ENCODE measurements at regions not wholly inside any gene's neighbourhood (a gene's known extent, or its start where the extent isn't known, plus 50 kb on each side); places are given as distances from the start of the nearest gene placed in this dataset.

GRCh38 chr16:6146874-6147425, 1049.4 kb upstream of the EEF2KMT start:
- no peak overlapping the region for H3K9ac ChIP-seq (ENCODE audit: low read depth in 2 of 2, low read length in 2 of 2)
- H3K4me3 ChIP-seq = no peak overlapping the region
- no peak for TF ChIP-seq CTCF (IDR thresholded peaks at IDR 0.05)
- no peaks in the 10 kb centered on the region for H3K4me1 ChIP-seq
- no peaks in the 10 kb centered on the region for H3K9me3 ChIP-seq
- H3K27me3 ChIP-seq = no peaks in the 10 kb centered on the region
- H3K36me3 ChIP-seq = no peaks in the 10 kb centered on the region
- DNase-seq = no peak
- intact Hi-C loops (cut with DNase I) = no loop called here
- no peak overlapping the region for H3K27ac ChIP-seq

- no peak overlapping the region for H3K9ac ChIP-seq (ENCODE audit: low read depth in 2 of 2, low read length in 2 of 2)
- H3K9me3 ChIP-seq = no peaks in the 10 kb centered on the region
- no peaks in the 10 kb centered on the region for H3K4me1 ChIP-seq
- H3K27me3 ChIP-seq = no peaks in the 10 kb centered on the region
- H3K27ac ChIP-seq = no peak overlapping the region
- intact Hi-C loops (cut with DNase I) = no loop called here
- no peak overlapping the region for H3K4me3 ChIP-seq
- DNase-seq = no peak
- TF ChIP-seq CTCF (IDR thresholded peaks at IDR 0.05) = no peak
- no peaks in the 10 kb centered on the region for H3K36me3 ChIP-seq
These were observed 1048.8 kb upstream of the EEF2KMT start for GRCh38 chr16:6146356-6146755.

GRCh38 chr16:6144463-6144862, 1046.9 kb upstream of the EEF2KMT start:
- intact Hi-C loops (cut with DNase I) = no loop called here
- Histone ChIP-seq H3K9ac (ENCODE audit: low read depth in 2 of 2, low read length in 2 of 2) (no peak overlapping the region), H3K4me1 (no peaks in the 10 kb centered on the region), H3K36me3 (no peaks in the 10 kb centered on the region), H3K27ac (no peak overlapping the region), H3K27me3 (no peaks in the 10 kb centered on the region), H3K9me3 (no peaks in the 10 kb centered on the region), H3K4me3 (no peak overlapping the region)
- no peak for TF ChIP-seq CTCF (IDR thresholded peaks at IDR 0.05)
- no peak for DNase-seq

- no peak for TF ChIP-seq CTCF (IDR thresholded peaks at IDR 0.05)
- no peak for DNase-seq
- Histone ChIP-seq H3K36me3 (no peaks in the 10 kb centered on the region), H3K4me1 (no peaks in the 10 kb centered on the region), H3K4me3 (no peak overlapping the region), H3K9ac (ENCODE audit: low read depth in 2 of 2, low read length in 2 of 2) (no peak overlapping the region), H3K27ac (no peak overlapping the region), H3K9me3 (no peaks in the 10 kb centered on the region), H3K27me3 (no peaks in the 10 kb centered on the region)
- intact Hi-C loops (cut with DNase I) = no loop called here
These were observed 1045.4 kb upstream of the EEF2KMT start for GRCh38 chr16:6143020-6143419.

GRCh38 chr16:6133009-6133557, 1035.5 kb upstream of the EEF2KMT start:
- Histone ChIP-seq H3K36me3 (no peaks in the 10 kb centered on the region), H3K9ac (ENCODE audit: low read depth in 2 of 2, low read length in 2 of 2) (no peak overlapping the region), H3K9me3 (no peaks in the 10 kb centered on the region), H3K27me3 (no peaks in the 10 kb centered on the region), H3K27ac (no peak overlapping the region), H3K4me1 (no peaks in the 10 kb centered on the region), H3K4me3 (no peak overlapping the region)
- intact Hi-C loops (cut with DNase I) = no loop called here
- no peak for TF ChIP-seq CTCF (IDR thresholded peaks at IDR 0.05)
- no peak for DNase-seq

All from colonic mucosa (tissue), 4 donors.